ENCODE measurements at regions not wholly inside any gene's neighbourhood (a gene's known extent, or its start where the extent isn't known, plus 50 kb on each side); places are given as distances from the start of the nearest gene placed in this dataset.
"Not testable (repeated sequence)": the region's sequence is repeated elsewhere in the genome, so short reads cannot be mapped to it uniquely, and the experiment has no call there.

DNA sequence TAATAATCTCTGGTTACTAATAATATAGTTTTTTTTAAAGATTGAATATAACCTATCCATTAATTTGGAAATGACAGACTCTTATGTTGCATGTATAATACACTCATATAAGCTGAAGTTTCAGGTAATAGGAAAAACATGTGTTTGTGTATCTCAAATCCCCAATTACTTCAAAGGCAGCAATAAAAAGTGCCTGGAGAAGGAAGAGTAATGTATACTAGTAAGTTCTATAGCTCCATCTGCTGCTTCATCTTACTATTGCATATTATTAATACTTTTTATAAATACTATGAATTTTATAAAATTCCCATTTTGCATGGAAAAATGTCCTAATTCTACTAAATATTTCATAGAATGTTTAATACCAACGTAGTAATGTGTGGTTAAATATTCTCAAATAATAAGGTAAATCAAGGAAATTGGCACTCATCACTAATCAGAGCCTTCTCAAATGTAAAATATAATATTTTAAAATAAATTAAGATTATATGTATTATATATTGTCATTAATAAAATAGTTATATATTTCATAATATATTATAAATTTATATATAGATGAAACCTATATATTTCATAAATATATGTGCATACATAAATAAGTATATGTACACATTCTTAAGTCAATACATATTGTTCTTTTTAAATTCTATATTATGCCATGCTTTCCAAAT is 311.9 kb downstream of the HGF start:
- FAIRE-seq = no peak

DNA sequence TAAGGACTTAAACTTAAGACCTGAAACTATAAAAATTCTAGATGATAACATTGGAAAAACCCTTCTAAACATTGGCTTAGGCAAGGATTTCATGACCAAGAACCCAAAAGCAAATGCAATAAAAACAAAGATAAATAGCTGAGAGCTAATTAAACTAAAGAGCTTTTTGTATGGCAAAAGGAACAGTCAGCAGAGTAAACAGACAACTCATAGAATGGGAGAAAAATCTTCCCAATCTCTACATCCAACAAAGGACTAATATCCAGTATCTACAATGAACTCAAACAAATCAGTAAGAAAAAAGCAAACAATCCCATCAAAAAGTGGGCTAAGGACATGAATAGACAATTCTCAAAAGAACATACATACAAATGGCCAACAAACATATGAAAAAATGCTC is 316.1 kb downstream of the HGF start:
- H3K36me3 ChIP-seq (ENCODE audit: control insufficient read depth in 2 of 2, extremely low read depth in 1 of 2, insufficient read depth in 2 of 2, low read length in 2 of 2); H3K79me2 ChIP-seq (ENCODE audit: control insufficient read depth, insufficient read depth, low read length); H3K9me1 ChIP-seq (ENCODE audit: control insufficient read depth, extremely low read depth, insufficient read depth, low read length); H4K20me1 ChIP-seq (ENCODE audit: control insufficient read depth, extremely low read depth, insufficient read depth, low read length); H3K27me3 ChIP-seq (ENCODE audit: control insufficient read depth, extremely low read depth, insufficient read depth, low read length); DNase-seq (ENCODE audit: low read depth, low spot score); H3K4me3 ChIP-seq (ENCODE audit: control insufficient read depth in 2 of 3, extremely low read depth in 1 of 3, insufficient read depth in 2 of 3, low read depth in 1 of 3, low read length in 3 of 3); dilution Hi-C loops (cut with MboI; ENCODE audit: extremely low pct_ligation_motif_present, low sequenced_read_pairs); H2AFZ ChIP-seq (ENCODE audit: control insufficient read depth, low read length); H3K4me2 ChIP-seq (ENCODE audit: control insufficient read depth, extremely low read depth, insufficient read depth, low read depth, low read length); H3K9me3 ChIP-seq (ENCODE audit: control insufficient read depth, low read depth, low read length); FAIRE-seq; H3K4me1 ChIP-seq (ENCODE audit: control insufficient read depth, extremely low read depth, insufficient read depth, low read length); H3K9ac ChIP-seq (ENCODE audit: control insufficient read depth, extremely low read depth, insufficient read depth, low read length); H3K27ac ChIP-seq (ENCODE audit: control insufficient read depth, insufficient read depth, low read length): not testable (repeated sequence)

More for the DNA sequence above, 311.9 kb downstream of the HGF start:
- Histone ChIP-seq H3K4me2 (ENCODE audit: control insufficient read depth, extremely low read depth, insufficient read depth, low read depth, low read length) (no peak overlapping the region), H4K20me1 (ENCODE audit: control insufficient read depth, extremely low read depth, insufficient read depth, low read length) (no peaks in the 10 kb centered on the region), H3K4me1 (ENCODE audit: control insufficient read depth, extremely low read depth, insufficient read depth, low read length) (no peaks in the 10 kb centered on the region), H3K9me3 (ENCODE audit: control insufficient read depth, low read depth, low read length) (no peaks in the 10 kb centered on the region), H3K9me1 (ENCODE audit: control insufficient read depth, extremely low read depth, insufficient read depth, low read length) (no peaks in the 10 kb centered on the region), H2AFZ (ENCODE audit: control insufficient read depth, low read length) (no peak overlapping the region), H3K79me2 (ENCODE audit: control insufficient read depth, insufficient read depth, low read length) (no peaks in the 10 kb centered on the region), H3K4me3 (ENCODE audit: control insufficient read depth in 2 of 3, extremely low read depth in 1 of 3, insufficient read depth in 2 of 3, low read depth in 1 of 3, low read length in 3 of 3) (no peak overlapping the region), H3K27ac (ENCODE audit: control insufficient read depth, insufficient read depth, low read length) (no peak overlapping the region), H3K9ac (ENCODE audit: control insufficient read depth, extremely low read depth, insufficient read depth, low read length) (no peak overlapping the region), H3K36me3 (ENCODE audit: control insufficient read depth in 2 of 2, extremely low read depth in 1 of 2, insufficient read depth in 2 of 2, low read length in 2 of 2) (no peaks in the 10 kb centered on the region), H3K27me3 (ENCODE audit: control insufficient read depth, extremely low read depth, insufficient read depth, low read length) (no peaks in the 10 kb centered on the region)
- DNase-seq (ENCODE audit: low read depth, low spot score) = no peak
- dilution Hi-C loops (cut with MboI; ENCODE audit: extremely low pct_ligation_motif_present, low sequenced_read_pairs) = no loop called here
- no peak for TF ChIP-seq EZH2 (IDR thresholded peaks at IDR 0.05; ENCODE audit: low read length)
- TF ChIP-seq, protein P1, sequence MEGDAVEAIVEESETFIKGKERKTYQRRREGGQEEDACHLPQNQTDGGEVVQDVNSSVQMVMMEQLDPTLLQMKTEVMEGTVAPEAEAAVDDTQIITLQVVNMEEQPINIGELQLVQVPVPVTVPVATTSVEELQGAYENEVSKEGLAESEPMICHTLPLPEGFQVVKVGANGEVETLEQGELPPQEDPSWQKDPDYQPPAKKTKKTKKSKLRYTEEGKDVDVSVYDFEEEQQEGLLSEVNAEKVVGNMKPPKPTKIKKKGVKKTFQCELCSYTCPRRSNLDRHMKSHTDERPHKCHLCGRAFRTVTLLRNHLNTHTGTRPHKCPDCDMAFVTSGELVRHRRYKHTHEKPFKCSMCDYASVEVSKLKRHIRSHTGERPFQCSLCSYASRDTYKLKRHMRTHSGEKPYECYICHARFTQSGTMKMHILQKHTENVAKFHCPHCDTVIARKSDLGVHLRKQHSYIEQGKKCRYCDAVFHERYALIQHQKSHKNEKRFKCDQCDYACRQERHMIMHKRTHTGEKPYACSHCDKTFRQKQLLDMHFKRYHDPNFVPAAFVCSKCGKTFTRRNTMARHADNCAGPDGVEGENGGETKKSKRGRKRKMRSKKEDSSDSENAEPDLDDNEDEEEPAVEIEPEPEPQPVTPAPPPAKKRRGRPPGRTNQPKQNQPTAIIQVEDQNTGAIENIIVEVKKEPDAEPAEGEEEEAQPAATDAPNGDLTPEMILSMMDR (optimal IDR thresholded peaks at IDR 0.05 in 1 of 3, IDR thresholded peaks at IDR 0.05 in 1 of 3, conservative IDR thresholded peaks at IDR 0.05 in 1 of 3; ENCODE audit: extremely low read depth in 1 of 3, insufficient read depth in 2 of 3, low read length in 3 of 3) = peak in 1 of 3 experiments; percentile 31

DNA sequence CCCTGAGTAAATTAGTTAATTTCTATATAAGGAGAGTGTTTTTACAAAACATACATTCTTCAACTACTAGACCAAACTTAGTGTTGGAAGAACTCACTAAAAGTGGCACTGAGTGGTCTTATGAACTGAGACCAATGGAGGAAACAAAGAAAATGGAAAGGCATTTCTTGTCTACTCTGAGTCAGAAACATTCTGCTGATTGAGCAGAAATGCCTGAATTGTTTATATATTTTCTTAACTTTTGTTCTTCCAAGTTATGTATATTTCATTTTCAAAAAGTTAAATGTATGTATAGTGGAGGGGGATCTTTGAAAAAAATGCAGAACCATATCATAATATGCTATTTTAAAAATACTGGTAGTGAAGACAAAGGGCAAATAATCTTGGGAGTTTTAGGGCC is 320.7 kb downstream of the HGF start:
- Histone ChIP-seq H3K4me1 (ENCODE audit: control insufficient read depth, extremely low read depth, insufficient read depth, low read length) (no peaks in the 10 kb centered on the region), H3K79me2 (ENCODE audit: control insufficient read depth, insufficient read depth, low read length) (no peaks in the 10 kb centered on the region), H3K4me2 (ENCODE audit: control insufficient read depth, extremely low read depth, insufficient read depth, low read depth, low read length) (no peak overlapping the region), H3K9me1 (ENCODE audit: control insufficient read depth, extremely low read depth, insufficient read depth, low read length) (no peaks in the 10 kb centered on the region), H2AFZ (ENCODE audit: control insufficient read depth, low read length) (no peak overlapping the region), H3K27ac (ENCODE audit: control insufficient read depth, insufficient read depth, low read length) (no peak overlapping the region), H3K9ac (ENCODE audit: control insufficient read depth, extremely low read depth, insufficient read depth, low read length) (no peak overlapping the region), H3K27me3 (ENCODE audit: control insufficient read depth, extremely low read depth, insufficient read depth, low read length) (no peaks in the 10 kb centered on the region), H3K9me3 (ENCODE audit: control insufficient read depth, low read depth, low read length) (no peaks in the 10 kb centered on the region), H4K20me1 (ENCODE audit: control insufficient read depth, extremely low read depth, insufficient read depth, low read length) (no peaks in the 10 kb centered on the region), H3K4me3 (ENCODE audit: control insufficient read depth in 2 of 3, extremely low read depth in 1 of 3, insufficient read depth in 2 of 3, low read depth in 1 of 3, low read length in 3 of 3) (no peak overlapping the region), H3K36me3 (ENCODE audit: control insufficient read depth in 2 of 2, extremely low read depth in 1 of 2, insufficient read depth in 2 of 2, low read length in 2 of 2) (no peaks in the 10 kb centered on the region)
- DNase-seq (ENCODE audit: low read depth, low spot score) (no peak), FAIRE-seq (peak; percentile 20)
- dilution Hi-C loops (cut with MboI; ENCODE audit: extremely low pct_ligation_motif_present, low sequenced_read_pairs) = no loop called here
- TF ChIP-seq, protein P1 (optimal IDR thresholded peaks at IDR 0.05 in 1 of 3, IDR thresholded peaks at IDR 0.05 in 1 of 3, conservative IDR thresholded peaks at IDR 0.05 in 1 of 3; ENCODE audit: extremely low read depth in 1 of 3, insufficient read depth in 2 of 3, low read length in 3 of 3) = no peak
- no peak for TF ChIP-seq EZH2 (IDR thresholded peaks at IDR 0.05; ENCODE audit: low read length)
